CD14-positive monocyte (primary cell): ENCODE measurements at regions not wholly inside any gene's neighbourhood (a gene's known extent, or its start where the extent isn't known, plus 50 kb on each side); places are given as distances from the start of the nearest gene placed in this dataset.

Experiments used
- DNase-seq, 3 donors: peaks; one replicate each; pipeline ENCODE4 v3.0.0-alpha.2; 2011 to 2022
- H2AFZ ChIP-seq: 2 replicates; pipeline ENCODE4 v1.6.0; 2012; ENCODE audit warnings: mild to moderate bottlenecking, low read depth, low read length, inconsistent platforms; ENCODE audit not compliant: insufficient read depth, poor library complexity, severe bottlenecking
- H3K27ac ChIP-seq, 2 donors: 1 replicate in 1 of 2; 2 replicates in 1 of 2; pipeline ENCODE4 v1.5.1; 2012 to 2013; ENCODE audit warnings: low read length in 2 of 2, control low read depth in 1 of 2, inconsistent platforms in 1 of 2, low read depth in 1 of 2, mild to moderate bottlenecking in 1 of 2
- H3K27me3 ChIP-seq, 2 donors: one replicate each; pipeline versions ENCODE4 v1.6.0 to v1.6.1; 2011 to 2013; ENCODE audit warnings: low read length in 2 of 2; ENCODE audit not compliant: control insufficient read depth in 2 of 2, insufficient read depth in 2 of 2
- H3K36me3 ChIP-seq, 2 donors: replicated peaks in 1 of 2; 1 replicate in 1 of 2; 2 replicates in 1 of 2; pipeline versions ENCODE4 v1.5.1 to v1.6.1; 2012 to 2013; ENCODE audit warnings: low read length in 2 of 2, control low read depth in 1 of 2, inconsistent platforms in 1 of 2, mild to moderate bottlenecking in 1 of 2; ENCODE audit not compliant: insufficient read depth in 2 of 2, control insufficient read depth in 1 of 2
- H3K4me1 ChIP-seq, 2 donors: 1 replicate in 1 of 2; 2 replicates in 1 of 2; pipeline versions ENCODE4 v1.5.1 to v1.6.1; 2012 to 2013; ENCODE audit warnings: low read length in 2 of 2, control low read depth in 1 of 2, inconsistent platforms in 1 of 2, mild to moderate bottlenecking in 1 of 2, moderate library complexity in 1 of 2; ENCODE audit not compliant: insufficient read depth in 2 of 2, control insufficient read depth in 1 of 2
- H3K4me2 ChIP-seq: replicated peaks from 2 replicates; pipeline ENCODE3; 2012; ENCODE audit warnings: low read length, moderate library complexity, mild to moderate bottlenecking; ENCODE audit not compliant: poor library complexity, severe bottlenecking; ENCODE audit errors: extremely low read depth
- H3K4me3 ChIP-seq, 3 experiments: fragments of 200-600 bp in 1 of 3; sonication (generic) in 1 of 3; replicated peaks in 1 of 3; 1 replicate in 2 of 3; 2 replicates in 1 of 3; pipeline ENCODE4 v1.5.1; 2011 to 2013; ENCODE audit warnings: low read length in 3 of 3, mild to moderate bottlenecking in 3 of 3, control low read depth in 2 of 3, low read depth in 2 of 3, inconsistent platforms in 1 of 3, moderate library complexity in 1 of 3
- H3K79me2 ChIP-seq: 2 replicates; pipeline ENCODE4 v1.6.0; 2012; ENCODE audit warnings: mild to moderate bottlenecking, control low read depth, inconsistent platforms, low read length, moderate library complexity; ENCODE audit not compliant: insufficient read depth
- H3K9ac ChIP-seq: 2 replicates; pipeline ENCODE4 v1.6.0; 2017; ENCODE audit warnings: low read length, mild to moderate bottlenecking; ENCODE audit not compliant: insufficient read depth, poor library complexity, severe bottlenecking
- H3K9me3 ChIP-seq, 2 donors: replicated peaks in 1 of 2; 1 replicate in 1 of 2; 2 replicates in 1 of 2; pipeline versions ENCODE4 v1.5.1 to v1.6.1; 2012 to 2013; ENCODE audit warnings: low read length in 2 of 2, control low read depth in 1 of 2; ENCODE audit not compliant: control insufficient read depth in 1 of 2, insufficient read depth in 1 of 2
- H4K20me1 ChIP-seq: 2 replicates; pipeline ENCODE4 v1.6.0; 2012; ENCODE audit warnings: mild to moderate bottlenecking, low read length, control low read depth, moderate library complexity; ENCODE audit not compliant: insufficient read depth
- H3K27ac Mint-ChIP-seq, 7 donors: one replicate each; pipeline ENCODE4 v1.8.0; 2020; ENCODE audit warnings: mild to moderate bottlenecking in 7 of 7, mixed read lengths in 7 of 7, moderate library complexity in 6 of 7, inconsistent platforms in 2 of 7
- H3K27me3 Mint-ChIP-seq, 3 donors: one replicate each; pipeline ENCODE4 v1.8.0; 2021 to 2022; ENCODE audit warnings: low read depth in 3 of 3, mild to moderate bottlenecking in 3 of 3, mixed read lengths in 3 of 3, moderate library complexity in 3 of 3, inconsistent platforms in 1 of 3
- H3K36me3 Mint-ChIP-seq, 2 donors: one replicate each; pipeline ENCODE4 v1.8.0; 2020; ENCODE audit warnings: mixed read lengths in 2 of 2, inconsistent platforms in 1 of 2, mild to moderate bottlenecking in 1 of 2
- H3K4me1 Mint-ChIP-seq: one replicate; pipeline ENCODE4 v1.8.0; 2020; ENCODE audit warnings: mild to moderate bottlenecking, mixed read lengths
- H3K4me3 Mint-ChIP-seq, 2 donors: one replicate each; pipeline ENCODE4 v1.8.0; 2020; ENCODE audit warnings: mild to moderate bottlenecking in 2 of 2, mixed read lengths in 2 of 2, moderate library complexity in 1 of 2
- H3K9me3 Mint-ChIP-seq, 7 donors: one replicate each; pipeline ENCODE4 v1.8.0; 2020 to 2022; ENCODE audit warnings: mixed read lengths in 7 of 7, mild to moderate bottlenecking in 6 of 7, moderate library complexity in 6 of 7, inconsistent platforms in 2 of 7
- CTCF ChIP-seq: fragments of 200-600 bp; IDR thresholded peaks from one replicate; pipeline ENCODE4 v1.8.0; 2022; ENCODE audit warnings: antibody characterized with exemption, mild to moderate bottlenecking
- WGBS: methylation state at CpG from one replicate; pipeline ENCODE4 v1.1.5; 2013; ENCODE audit warnings: missing lambda C conversion rate; ENCODE audit not compliant: insufficient coverage; 5-methylcytosine and 5-hydroxymethylcytosine counted together
- intact Hi-C, 2 donors: fragments of 100-400 bp; cut with micrococcal nuclease; formaldehyde crosslinking; loops; one replicate each; pipeline versions ENCODE4 v1.15.0 to v1.15.1; 2023

- no peak for TF ChIP-seq CTCF
- H3K27me3 Mint-ChIP-seq, result no peaks in the 10 kb centered on the region
- H3K4me1 Mint-ChIP-seq, result peaks cover 23% of the 10 kb centered on the region
- no peak overlapping the region for H3K4me3 ChIP-seq
- no peak overlapping the region for H3K9ac ChIP-seq
- H3K36me3 ChIP-seq, result no peaks in the 10 kb centered on the region
- H3K4me2 ChIP-seq, result no peak overlapping the region
- H3K27ac Mint-ChIP-seq, result peak overlapping the region in 1 of 7 donors; percentile 74
- no peak overlapping the region for H3K4me3 Mint-ChIP-seq
- intact Hi-C loops, result no loop called here
- H4K20me1 ChIP-seq, result no peaks in the 10 kb centered on the region
- no peaks in the 10 kb centered on the region for H3K79me2 ChIP-seq
- H3K9me3 ChIP-seq, result peaks cover 22 to 55% of the 10 kb centered on the region in 2 donors
- no peak overlapping the region for H3K27ac ChIP-seq
- no peak for DNase-seq
- H3K36me3 Mint-ChIP-seq, result peaks cover 27 to 46% of the 10 kb centered on the region in 2 donors
- H3K9me3 Mint-ChIP-seq, result peaks cover 27 to 82% (median 57%) of the 10 kb centered on the region in 7 donors
- peaks cover 14% of the 10 kb centered on the region in 2 donors for H3K4me1 ChIP-seq
- no peak overlapping the region for H2AFZ ChIP-seq
- no peaks in the 10 kb centered on the region for H3K27me3 ChIP-seq
Measured at GRCh38 chr12:31880340-31880739, 78.9 kb upstream of the RESF1 start.

- no peak for TF ChIP-seq CTCF
- Histone ChIP-seq H3K4me2 (no peak overlapping the region), H2AFZ (peak overlapping the region; percentile 12), H3K36me3 (no peaks in the 10 kb centered on the region), H3K27me3 (no peaks in the 10 kb centered on the region), H4K20me1 (no peaks in the 10 kb centered on the region), H3K27ac (no peak overlapping the region), H3K4me1 (peaks cover 22% of the 10 kb centered on the region in 2 donors), H3K79me2 (no peaks in the 10 kb centered on the region), H3K9ac (no peak overlapping the region), H3K4me3 (no peak overlapping the region), H3K9me3 (peaks cover 10 to 47% of the 10 kb centered on the region in 2 donors)
- peaks cover 30% of the 10 kb centered on the region for H3K4me1 Mint-ChIP-seq
- no peak for DNase-seq
- H3K27ac Mint-ChIP-seq, result peak overlapping the region in 2 of 7 donors; percentile 13 to 83
- intact Hi-C loops, result no loop called here
- no peak overlapping the region for H3K4me3 Mint-ChIP-seq
- WGBS, result no CpG with 5 or more reads among the region's 1 CpG
- H3K9me3 Mint-ChIP-seq, result peaks cover 21 to 69% (median 49%) of the 10 kb centered on the region in 7 donors
- H3K27me3 Mint-ChIP-seq, result no peaks in the 10 kb centered on the region
- peaks cover 31 to 32% of the 10 kb centered on the region in 2 donors for H3K36me3 Mint-ChIP-seq
Measured at GRCh38 chr12:31877884-31878283, 81.3 kb upstream of the RESF1 start.
